Non-pigmented ciliary epithelial cell (primary cell): ENCODE measurements at regions not wholly inside any gene's neighbourhood (a gene's known extent, or its start where the extent isn't known, plus 50 kb on each side); places are given as distances from the start of the nearest gene placed in this dataset.

Source experiments
- DNase-seq: peaks from one replicate; pipeline ENCODE4 v3.0.0-alpha.2; 2010; ENCODE audit warnings: low read depth

GRCh38 chr18:60980422-60981005 lies 352.7 kb upstream of the CDH20 start:
- DNase-seq, result no peak

- no peak for DNase-seq
These were observed 351.4 kb upstream of the CDH20 start for GRCh38 chr18:60981682-60982328.

- no peak for DNase-seq
These were observed 350.9 kb upstream of the CDH20 start for GRCh38 chr18:60982329-60982695.

- no peak for DNase-seq
These were observed 350.3 kb upstream of the CDH20 start for GRCh38 chr18:60982928-60983327.

GRCh38 chr18:60984510-60984909 lies 348.7 kb upstream of the CDH20 start:
- peak; percentile 60 for DNase-seq

GRCh38 chr18:60987963-60988362 lies 345.3 kb upstream of the CDH20 start:
- no peak for DNase-seq

GRCh38 chr18:60996326-60996725 lies 336.9 kb upstream of the CDH20 start:
- no peak for DNase-seq

GRCh38 chr18:60996822-60997221 lies 336.4 kb upstream of the CDH20 start:
- no peak for DNase-seq

- DNase-seq, result no peak
These were observed 332.1 kb upstream of the CDH20 start for GRCh38 chr18:61001138-61001537.

GRCh38 chr18:61006687-61007224 lies 326.5 kb upstream of the CDH20 start:
- DNase-seq, result no peak

- DNase-seq, result no peak
These were observed 313.6 kb upstream of the CDH20 start for GRCh38 chr18:61019338-61020301.

GRCh38 chr18:61025596-61025995 lies 307.6 kb upstream of the CDH20 start:
- no peak for DNase-seq

- DNase-seq, result no peak
These were observed 301.6 kb upstream of the CDH20 start for GRCh38 chr18:61031626-61032025.

GRCh38 chr18:61034580-61034979 lies 298.6 kb upstream of the CDH20 start:
- no peak for DNase-seq

- no peak for DNase-seq
These were observed 294.0 kb upstream of the CDH20 start for GRCh38 chr18:61039251-61039650.

GRCh38 chr18:61047794-61048193 lies 285.4 kb upstream of the CDH20 start:
- DNase-seq, result no peak

GRCh38 chr18:61057443-61057842 lies 275.8 kb upstream of the CDH20 start:
- no peak for DNase-seq

- no peak for DNase-seq
These were observed 271.0 kb upstream of the CDH20 start for GRCh38 chr18:61062258-61062657.

- DNase-seq, result no peak
These were observed 268.3 kb upstream of the CDH20 start for GRCh38 chr18:61064911-61065310.

GRCh38 chr18:61076986-61077385 lies 256.2 kb upstream of the CDH20 start:
- no peak for DNase-seq

- DNase-seq, result no peak
These were observed 253.5 kb upstream of the CDH20 start for GRCh38 chr18:61079714-61080113.

- DNase-seq, result no peak
These were observed 252.2 kb upstream of the CDH20 start for GRCh38 chr18:61080954-61081528.
